Sigmoid colon (tissue), 6 donors: ENCODE measurements at regions not wholly inside any gene's neighbourhood (a gene's known extent, or its start where the extent isn't known, plus 50 kb on each side); places are given as distances from the start of the nearest gene placed in this dataset.
"Not testable (repeated sequence)": the region's sequence is repeated elsewhere in the genome, so short reads cannot be mapped to it uniquely, and the experiment has no call there.

Experiments used
- DNase-seq: peaks from one replicate; pipeline ENCODE4 v3.0.0-alpha.2; 2019
- H3K27ac ChIP-seq, 4 donors: fragments of 200-600 bp; sonication (generic); one replicate each; pipeline ENCODE4 v1.5.1; 2016 to 2019; ENCODE audit warnings: mild to moderate bottlenecking in 1 of 4
- H3K27me3 ChIP-seq, 3 donors: fragments of 200-600 bp; sonication (generic); one replicate each; pipeline ENCODE4 v1.5.1; 2019; ENCODE audit warnings: mild to moderate bottlenecking in 1 of 3
- H3K36me3 ChIP-seq, 4 donors: fragments of 200-600 bp; sonication (generic); one replicate each; pipeline ENCODE4 v1.5.1; 2016 to 2019
- H3K4me1 ChIP-seq, 4 donors: fragments of 200-600 bp; sonication (generic); one replicate each; pipeline ENCODE4 v1.5.1; 2017 to 2019
- H3K4me3 ChIP-seq, 4 donors: fragments of 200-600 bp; sonication (generic); one replicate each; pipeline ENCODE4 v1.5.1; 2017 to 2019; ENCODE audit warnings: mild to moderate bottlenecking in 2 of 4, moderate library complexity in 1 of 4
- H3K9me3 ChIP-seq, 4 donors: fragments of 200-600 bp in 3 of 4; sonication (generic) in 3 of 4; one replicate each; pipeline versions ENCODE4 v1.5.1 to v1.6.1; 2013 to 2019
- EP300 ChIP-seq, 4 donors: sonication (generic); formaldehyde crosslinking; IDR thresholded peaks; one replicate each; pipeline ENCODE4 v1.6.1; 2017; ENCODE audit warnings: antibody characterized with exemption in 4 of 4
- POLR2A ChIP-seq, 2 donors: fragments of 450-650 bp; IDR thresholded peaks; one replicate each; pipeline ENCODE4 v1.6.1; 2016; ENCODE audit warnings: antibody characterized with exemption in 2 of 2, mild to moderate bottlenecking in 2 of 2, moderate library complexity in 2 of 2
- POLR2AphosphoS5 ChIP-seq, 4 donors: sonication (generic); formaldehyde crosslinking; IDR thresholded peaks; one replicate each; pipeline ENCODE4 v1.6.1; 2017; ENCODE audit warnings: antibody characterized with exemption in 4 of 4
- WGBS, 2 donors: extraction: QIAGEN DNeasy Blood & Tissue Kit; methylation state at CpG; one replicate each; pipeline ENCODE4 v1.1.7; 2013; 5-methylcytosine and 5-hydroxymethylcytosine counted together
- intact Hi-C: fragments of 100-400 bp; cut with DNase I; formaldehyde crosslinking; loops from one replicate; pipeline ENCODE4 v1.15.1; 2023
- TF ChIP-seq, protein P1 (sequence below), 4 experiments: fragments of 450-650 bp in 3 of 4; fragments of 200-600 bp in 1 of 4; IDR thresholded peaks; one replicate each; pipeline ENCODE4 v1.5.1; 2016 to 2019; ENCODE audit warnings: antibody characterized with exemption in 4 of 4, mild to moderate bottlenecking in 3 of 4, moderate library complexity in 2 of 4
- donor health status: healthy with polysubstance abuse.
- donor health status: healthy.

DNA sequence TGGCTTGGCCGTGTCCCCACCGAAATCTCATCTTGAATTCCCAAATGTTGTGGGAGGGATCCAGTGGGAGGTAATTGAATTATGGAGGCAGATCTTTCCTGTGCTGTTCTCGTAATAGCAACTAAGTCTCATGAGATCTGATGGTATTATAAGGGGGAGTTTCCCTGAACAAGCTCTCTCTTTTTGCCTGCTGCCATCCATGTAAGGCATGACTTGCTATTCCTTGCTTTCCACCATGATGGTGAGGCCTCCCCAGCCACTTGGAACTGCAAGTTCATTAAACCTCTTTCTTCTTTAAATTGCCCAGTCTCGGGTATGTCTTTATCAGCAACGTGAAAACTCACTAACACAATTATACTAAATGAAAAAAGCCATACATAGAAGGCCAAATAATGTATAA lies 101.3 kb upstream of the LYPLAL1 start:
- DNase-seq: no peak
- no peaks in the 10 kb centered on the region for H3K27me3 ChIP-seq
- H3K4me3 ChIP-seq: no peak overlapping the region
- TF ChIP-seq POLR2AphosphoS5 (IDR thresholded peaks at IDR 0.05) (no peak), EP300 (IDR thresholded peaks at IDR 0.05) (no peak), POLR2A (IDR thresholded peaks at IDR 0.05) (no peak)
- TF ChIP-seq, protein P1, sequence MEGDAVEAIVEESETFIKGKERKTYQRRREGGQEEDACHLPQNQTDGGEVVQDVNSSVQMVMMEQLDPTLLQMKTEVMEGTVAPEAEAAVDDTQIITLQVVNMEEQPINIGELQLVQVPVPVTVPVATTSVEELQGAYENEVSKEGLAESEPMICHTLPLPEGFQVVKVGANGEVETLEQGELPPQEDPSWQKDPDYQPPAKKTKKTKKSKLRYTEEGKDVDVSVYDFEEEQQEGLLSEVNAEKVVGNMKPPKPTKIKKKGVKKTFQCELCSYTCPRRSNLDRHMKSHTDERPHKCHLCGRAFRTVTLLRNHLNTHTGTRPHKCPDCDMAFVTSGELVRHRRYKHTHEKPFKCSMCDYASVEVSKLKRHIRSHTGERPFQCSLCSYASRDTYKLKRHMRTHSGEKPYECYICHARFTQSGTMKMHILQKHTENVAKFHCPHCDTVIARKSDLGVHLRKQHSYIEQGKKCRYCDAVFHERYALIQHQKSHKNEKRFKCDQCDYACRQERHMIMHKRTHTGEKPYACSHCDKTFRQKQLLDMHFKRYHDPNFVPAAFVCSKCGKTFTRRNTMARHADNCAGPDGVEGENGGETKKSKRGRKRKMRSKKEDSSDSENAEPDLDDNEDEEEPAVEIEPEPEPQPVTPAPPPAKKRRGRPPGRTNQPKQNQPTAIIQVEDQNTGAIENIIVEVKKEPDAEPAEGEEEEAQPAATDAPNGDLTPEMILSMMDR (IDR thresholded peaks at IDR 0.05): no peak
- intact Hi-C loops: no loop called here
- 79 to 90% methylated on average over 5 of the region's 5 CpGs for WGBS, 2 donors
- peaks cover 0 to 2% (median 0%) of the 10 kb centered on the region in 4 donors for H3K4me1 ChIP-seq
- H3K36me3 ChIP-seq: no peaks in the 10 kb centered on the region
- no peaks in the 10 kb centered on the region for H3K9me3 ChIP-seq
- H3K27ac ChIP-seq: no peak overlapping the region

DNA sequence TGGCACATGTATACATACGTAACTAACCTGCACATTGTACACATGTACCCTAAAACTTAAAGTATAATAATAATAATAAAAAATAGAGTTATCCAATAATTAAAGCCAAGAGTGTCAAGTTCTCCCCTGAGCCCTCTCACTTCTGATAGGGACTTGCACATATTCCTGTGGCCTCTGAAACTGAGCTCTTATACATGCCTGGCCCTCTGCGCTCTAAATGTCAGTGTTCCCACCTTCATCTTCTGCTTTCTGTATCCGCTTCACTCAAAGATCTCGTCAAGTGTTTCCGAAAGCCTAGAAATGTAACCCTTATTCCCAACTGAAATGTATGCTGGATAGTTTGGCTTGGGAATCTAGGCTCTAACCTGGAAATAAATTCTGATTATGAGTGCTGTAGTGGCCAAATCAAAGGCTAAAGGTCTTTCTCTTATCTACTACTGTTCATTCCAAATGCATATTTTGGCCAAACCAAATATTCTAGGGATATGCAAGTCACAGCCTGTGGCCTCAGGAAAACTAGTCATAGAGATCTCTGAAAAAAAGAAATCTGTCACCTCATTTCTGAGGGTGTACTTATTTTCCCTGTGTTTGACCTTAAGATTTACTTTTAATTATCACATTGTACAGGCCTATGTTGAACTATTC lies 99.5 kb upstream of the LYPLAL1 start:
- no peak for DNase-seq
- intact Hi-C loops: no loop called here
- no peaks in the 10 kb centered on the region for H3K9me3 ChIP-seq
- 78 to 96% methylated on average over 5 of the region's 5 CpGs for WGBS, 2 donors
- no peak overlapping the region for H3K27ac ChIP-seq
- no peaks in the 10 kb centered on the region for H3K36me3 ChIP-seq
- no peak for TF ChIP-seq EP300 (IDR thresholded peaks at IDR 0.05)
- TF ChIP-seq POLR2A (IDR thresholded peaks at IDR 0.05): no peak
- no peak overlapping the region for H3K4me3 ChIP-seq
- H3K27me3 ChIP-seq: no peaks in the 10 kb centered on the region
- H3K4me1 ChIP-seq: no peaks in the 10 kb centered on the region

DNA sequence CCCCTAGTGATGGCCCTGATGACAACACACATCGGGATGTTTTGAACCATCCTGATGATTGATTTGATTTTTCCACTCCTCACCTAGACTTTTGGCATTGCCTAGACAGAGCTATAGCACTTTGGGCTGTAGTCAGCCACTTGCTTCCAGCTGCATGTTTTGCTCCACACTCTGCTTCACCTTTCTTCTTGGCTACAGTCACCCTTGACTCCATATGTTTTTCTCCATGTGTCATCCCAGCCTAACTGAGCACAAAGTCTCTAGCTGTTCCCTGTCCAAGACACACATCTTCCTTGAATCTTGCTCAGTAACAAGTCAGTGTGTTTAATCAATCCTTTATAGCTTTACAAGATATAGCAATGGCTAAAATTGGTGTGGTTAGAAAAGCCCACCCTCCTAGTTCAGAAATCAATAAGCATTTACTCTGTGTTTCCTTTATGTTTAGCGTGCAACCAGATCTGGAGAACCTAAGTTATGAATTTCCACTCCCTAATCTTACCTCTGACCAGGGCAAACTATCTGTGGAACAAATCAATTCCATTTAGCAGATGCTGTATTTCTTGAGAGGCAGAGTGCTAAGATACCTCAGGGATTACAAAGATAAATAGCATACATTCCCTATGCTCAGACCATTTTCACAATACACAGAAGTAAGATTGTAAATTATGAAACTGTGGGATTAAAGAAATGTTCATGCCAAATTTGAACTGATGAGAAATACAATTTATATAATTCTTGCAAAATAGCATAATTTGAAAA lies 98.4 kb upstream of the LYPLAL1 start:
- Histone ChIP-seq H3K9me3 (no peaks in the 10 kb centered on the region), H3K27ac (no peak overlapping the region), H3K4me1 (no peaks in the 10 kb centered on the region), H3K27me3 (no peaks in the 10 kb centered on the region), H3K36me3 (no peaks in the 10 kb centered on the region), H3K4me3 (no peak overlapping the region)
- DNase-seq: no peak
- 81 to 94% methylated on average over 2 of the region's 2 CpGs for WGBS, 2 donors
- intact Hi-C loops: no loop called here
- TF ChIP-seq, protein P1 (IDR thresholded peaks at IDR 0.05): no peak
- TF ChIP-seq EP300 (IDR thresholded peaks at IDR 0.05) (no peak), POLR2AphosphoS5 (IDR thresholded peaks at IDR 0.05) (no peak)

DNA sequence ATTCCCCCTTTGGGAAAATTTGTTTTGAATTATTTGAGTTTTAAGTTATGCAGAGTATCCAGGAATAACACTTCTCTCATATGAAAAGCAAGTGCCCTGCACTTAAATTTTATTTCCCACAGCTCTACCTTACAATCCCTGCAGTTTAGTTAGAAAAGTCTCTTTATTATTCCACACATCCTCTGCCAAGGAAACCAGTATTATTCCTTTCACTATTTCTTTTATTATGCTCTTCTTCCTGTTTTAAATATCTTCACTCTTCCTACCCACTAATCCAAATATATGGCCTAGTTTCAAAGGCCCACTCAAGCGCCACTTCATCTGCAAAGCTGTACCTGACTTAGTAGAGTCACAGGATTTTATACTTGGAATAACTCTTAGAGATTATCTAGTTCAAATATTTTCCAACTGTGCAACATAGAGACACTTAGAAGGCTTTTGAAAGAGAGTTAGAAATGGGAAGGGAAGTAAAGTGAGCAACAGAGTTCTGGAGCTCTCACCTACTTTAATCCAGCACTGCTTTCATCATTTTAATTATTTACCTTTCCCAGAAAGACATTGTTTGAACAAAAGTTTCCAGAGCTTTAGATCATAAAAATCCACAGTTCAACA lies 97.2 kb upstream of the LYPLAL1 start:
- Histone ChIP-seq H3K36me3 (no peaks in the 10 kb centered on the region), H3K4me1 (no peaks in the 10 kb centered on the region), H3K4me3 (no peak overlapping the region), H3K27me3 (no peaks in the 10 kb centered on the region), H3K27ac (no peak overlapping the region), H3K9me3 (no peaks in the 10 kb centered on the region)
- whole genome bisulfite sequencing, 2 donors: 79 to 88% methylated on average over 1 of the region's 1 CpG
- TF ChIP-seq POLR2AphosphoS5 (IDR thresholded peaks at IDR 0.05) (no peak), EP300 (IDR thresholded peaks at IDR 0.05) (no peak), POLR2A (IDR thresholded peaks at IDR 0.05) (no peak)
- TF ChIP-seq, protein P1 (IDR thresholded peaks at IDR 0.05): no peak
- intact Hi-C loops: no loop called here
- no peak for DNase-seq

DNA sequence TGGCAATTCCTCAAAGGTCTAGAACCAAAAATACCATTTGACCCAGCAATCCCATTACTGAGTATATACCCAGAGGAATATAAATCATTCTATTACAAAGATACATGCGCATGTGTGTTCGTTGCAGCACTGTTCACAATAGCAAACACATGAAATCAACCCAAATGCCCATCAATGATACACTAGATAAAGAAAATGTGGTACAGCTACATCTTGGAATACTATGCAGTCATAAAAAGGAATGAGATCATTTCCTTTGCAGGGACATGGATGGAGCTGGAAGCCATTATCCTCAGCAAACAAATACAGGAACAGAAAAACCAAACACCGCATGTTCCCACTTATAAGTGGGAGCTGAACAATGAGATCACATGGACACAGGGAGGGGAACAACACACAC lies 95.9 kb upstream of the LYPLAL1 start:
- H3K4me1 ChIP-seq, H3K9me3 ChIP-seq, H3K27me3 ChIP-seq, H3K27ac ChIP-seq, H3K36me3 ChIP-seq, intact Hi-C loops, DNase-seq, H3K4me3 ChIP-seq: not testable (repeated sequence)
- WGBS, 2 donors: 93 to 97% methylated on average over 3 of the region's 3 CpGs
